Stimulated activated CD4-positive, alpha-beta T cell treated with anti-CD3 and anti-CD28 coated beads, TNF-alpha, amount 100 ng/mL, for 4 hours (primary cell): ENCODE measurements at regions not wholly inside any gene's neighbourhood (a gene's known extent, or its start where the extent isn't known, plus 50 kb on each side); places are given as distances from the start of the nearest gene placed in this dataset.
"Not testable (repeated sequence)": the region's sequence is repeated elsewhere in the genome, so short reads cannot be mapped to it uniquely, and the experiment has no call there.

ENCODE experiments used
- DNase-seq, 3 experiments: peaks; one replicate each; pipeline ENCODE4 v3.0.0-alpha.2; 2020; ENCODE audit warnings: low read depth in 3 of 3

DNA sequence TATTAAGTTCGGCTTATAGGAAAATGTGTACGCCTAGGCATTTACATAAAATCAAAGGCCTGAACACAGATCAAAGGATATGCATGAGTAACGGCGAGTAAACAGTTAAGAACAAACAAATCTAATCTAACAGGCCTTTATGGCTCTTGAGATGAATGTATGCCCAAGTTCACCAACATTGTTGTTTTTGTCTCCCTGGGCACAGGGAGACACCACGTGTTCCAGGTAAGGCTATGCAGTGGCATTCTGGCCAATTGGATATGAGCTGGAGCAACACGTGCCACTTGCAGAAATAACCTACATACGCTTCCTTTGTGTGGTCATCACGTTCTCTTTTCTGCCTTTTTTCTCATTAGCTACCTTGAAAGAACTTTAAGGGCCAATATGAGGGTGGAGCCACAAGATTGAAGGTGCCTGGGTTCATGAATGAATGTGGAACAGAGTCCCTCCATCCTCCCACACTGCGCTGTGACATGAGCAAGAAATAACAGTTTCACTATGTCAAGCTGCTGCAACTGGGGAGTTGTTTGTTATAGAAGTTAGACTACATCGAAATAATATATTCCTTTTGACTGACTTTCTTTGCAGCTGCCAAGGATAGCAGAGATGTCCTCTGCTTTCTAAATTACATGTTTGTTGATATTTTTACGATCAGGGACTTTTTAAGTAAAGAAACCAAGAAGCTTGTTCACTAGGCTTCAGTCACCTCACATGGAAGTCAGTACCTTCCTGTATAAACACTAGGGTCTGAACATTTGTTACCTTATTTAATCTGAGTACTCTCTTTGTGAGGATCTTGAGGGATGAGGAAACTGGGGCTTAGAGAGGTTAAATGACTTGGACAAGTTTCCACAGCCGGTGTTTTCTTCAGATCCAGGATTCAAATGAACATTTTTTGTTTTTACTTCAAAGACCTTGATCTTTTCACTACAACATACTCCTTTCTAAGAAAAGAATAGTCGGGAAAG is 427.5 kb upstream of the TBL1XR1 start:
- no peak for DNase-seq

DNA sequence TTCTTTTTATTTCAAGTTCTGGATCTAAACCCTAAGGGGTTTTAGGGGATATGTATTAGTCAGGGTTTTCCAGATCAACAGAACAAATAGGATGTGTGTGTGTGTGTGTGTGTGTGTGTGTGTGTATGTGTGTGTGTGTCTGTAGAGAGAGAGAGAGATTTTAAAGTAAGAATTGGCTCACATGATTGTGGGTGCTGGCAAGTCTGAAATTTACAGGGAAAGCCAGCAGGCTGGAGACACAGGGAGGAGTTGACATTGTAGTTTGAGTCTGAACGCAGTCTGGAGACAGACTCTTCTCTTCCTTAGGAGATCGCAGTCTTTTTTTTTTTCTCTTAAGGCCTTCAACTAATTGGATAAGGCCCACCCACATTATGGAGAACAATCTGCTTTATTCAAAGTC is 428.8 kb upstream of the TBL1XR1 start:
- DNase-seq, result no peak

DNA sequence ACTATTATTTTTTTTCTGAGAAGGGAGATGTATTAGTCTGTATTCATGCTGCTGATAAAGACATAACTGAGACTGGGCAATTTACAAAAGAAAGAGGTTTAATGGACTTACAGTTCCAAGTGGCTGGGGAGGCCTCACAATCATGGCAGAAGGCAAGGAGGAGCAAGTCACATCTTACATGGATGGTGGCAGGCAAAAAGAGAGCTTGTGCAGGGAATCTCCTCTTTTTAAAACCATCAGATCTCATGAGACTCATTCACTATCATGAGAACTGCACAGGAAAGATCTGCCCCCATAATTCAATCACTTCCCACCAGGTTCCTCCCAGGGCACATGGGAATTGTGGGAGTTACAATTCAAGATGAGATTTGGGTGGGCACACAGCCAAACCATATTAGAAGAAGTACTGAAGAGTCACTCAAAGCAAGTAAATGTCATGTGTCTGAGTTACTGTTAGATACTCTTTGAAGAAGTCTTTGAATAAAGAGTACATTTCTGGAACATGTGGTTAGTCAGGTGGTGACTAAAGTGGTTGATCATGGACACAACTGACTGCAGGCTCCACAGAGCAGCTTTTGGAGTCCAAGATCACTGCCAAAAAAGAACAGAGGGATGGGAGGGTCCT is 430.9 kb upstream of the TBL1XR1 start:
- not testable (repeated sequence) for DNase-seq

DNA sequence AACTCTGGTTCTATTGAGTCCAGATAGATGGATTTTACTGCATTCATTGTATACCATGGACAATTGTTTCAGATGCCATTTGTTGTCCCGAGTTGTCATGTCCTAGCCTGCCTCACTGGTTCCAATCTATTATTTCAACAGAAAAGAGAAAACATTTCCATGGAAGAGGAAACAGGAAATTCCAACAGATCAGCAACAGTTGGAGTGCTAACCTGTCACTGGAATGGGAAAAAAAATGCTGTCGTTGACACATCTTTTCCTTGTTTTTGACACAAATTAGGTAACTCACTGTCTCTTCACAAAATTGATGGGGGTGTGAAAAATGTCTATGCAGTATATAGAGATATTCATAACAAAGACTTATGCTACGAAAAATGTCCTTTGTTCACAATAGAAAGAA is 432.0 kb upstream of the TBL1XR1 start:
- DNase-seq, result no peak

DNA sequence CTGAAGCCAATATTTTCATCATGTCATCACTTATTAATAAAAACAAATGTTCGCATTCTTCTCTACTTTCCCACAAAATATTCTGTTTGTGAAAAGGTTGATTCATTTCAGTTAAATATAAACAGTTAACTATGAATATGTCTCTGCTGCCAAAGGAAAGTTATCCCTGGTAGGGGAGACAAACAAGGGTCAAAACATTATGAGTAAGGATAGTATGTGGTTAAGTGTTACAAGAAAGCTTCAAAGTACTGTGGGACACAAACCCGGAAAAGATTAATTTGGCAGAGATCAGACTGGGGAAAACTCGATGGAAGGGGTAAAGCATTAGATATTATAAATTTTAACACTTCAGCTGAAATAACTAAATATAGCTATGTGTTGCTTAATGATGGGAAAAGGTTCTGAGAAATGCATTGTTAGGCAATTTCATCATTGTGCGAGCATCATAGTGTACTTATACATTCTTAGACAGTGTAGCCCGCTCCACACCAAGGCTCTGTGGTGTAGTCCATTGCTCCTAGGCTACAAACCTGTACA is 436.5 kb upstream of the TBL1XR1 start:
- DNase-seq, result no peak

DNA sequence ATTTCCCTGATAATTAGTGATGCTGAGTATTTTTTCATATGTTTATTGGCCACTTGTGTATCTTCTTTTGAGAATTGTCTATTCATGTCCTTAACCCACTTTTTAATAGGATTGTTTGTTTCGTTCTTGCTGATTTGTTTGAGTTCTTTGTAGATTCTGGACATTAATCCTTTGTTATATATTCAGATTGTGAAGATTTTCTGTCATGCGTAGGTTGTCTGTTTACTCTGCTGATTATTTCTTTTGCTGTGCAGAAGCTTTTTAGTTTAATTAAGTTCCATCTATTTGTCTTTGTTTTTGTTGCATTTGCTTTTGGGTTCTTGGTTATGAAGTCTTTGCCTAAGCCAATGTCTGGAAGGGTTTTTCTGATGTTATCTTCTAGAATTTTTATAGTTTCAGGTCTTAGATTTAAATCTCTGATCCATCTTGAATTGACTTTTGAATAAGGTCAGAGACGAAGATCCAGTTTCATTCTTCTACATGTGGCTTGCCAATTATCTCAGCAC is 438.4 kb upstream of the TBL1XR1 start:
- DNase-seq, result not testable (repeated sequence)

DNA sequence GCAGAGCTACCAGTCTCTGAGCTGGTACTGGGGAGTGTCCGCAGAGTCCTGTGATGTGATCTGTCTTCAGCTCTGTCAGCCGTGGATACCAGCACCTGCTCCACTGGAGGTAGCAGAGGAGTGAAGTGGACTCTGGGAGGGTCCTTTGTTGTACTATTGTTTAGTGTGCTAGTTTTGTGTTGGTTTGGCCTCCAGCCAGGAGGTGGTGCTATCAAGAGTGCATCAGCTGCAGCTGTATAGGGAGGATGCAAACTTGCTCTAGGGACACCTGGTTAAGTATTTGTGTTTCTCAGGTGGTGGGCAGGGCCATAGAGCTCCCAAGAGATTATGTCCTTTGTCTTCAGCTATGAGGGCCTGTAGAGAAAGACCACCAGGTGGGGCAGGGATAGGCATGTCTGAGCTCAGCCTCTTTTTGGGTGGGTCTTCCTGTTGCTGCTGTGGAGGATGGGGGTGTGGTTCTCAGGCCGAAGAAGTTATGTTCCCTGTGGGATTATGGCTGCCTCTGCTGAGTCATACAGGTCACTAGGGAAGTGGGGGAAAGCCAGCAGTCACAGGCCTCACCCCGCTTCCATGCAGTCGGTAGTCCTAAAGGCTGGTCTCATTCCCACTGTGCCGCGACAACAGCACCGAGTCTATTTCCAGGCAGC is 443.2 kb upstream of the TBL1XR1 start:
- DNase-seq, result no peak

DNA sequence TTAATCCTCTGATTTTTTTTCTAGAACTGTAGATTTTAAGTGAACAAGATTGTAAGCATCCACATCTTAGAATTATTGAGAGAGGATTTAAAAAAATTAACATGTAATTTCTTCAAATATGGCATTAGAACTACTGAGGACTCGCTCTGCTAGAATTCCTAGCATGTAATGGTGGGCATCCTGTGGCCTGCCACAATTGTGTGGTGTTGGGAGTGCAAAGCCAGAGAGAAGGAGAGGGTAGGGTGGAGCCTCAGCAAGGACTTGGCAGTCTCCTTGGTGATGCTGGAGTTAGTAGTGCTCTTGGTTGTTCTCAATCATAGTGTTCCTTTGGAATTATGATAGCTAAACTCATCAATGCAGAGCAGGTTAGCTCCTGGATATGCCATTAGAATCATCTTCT is 443.9 kb upstream of the TBL1XR1 start:
- DNase-seq, result no peak

DNA sequence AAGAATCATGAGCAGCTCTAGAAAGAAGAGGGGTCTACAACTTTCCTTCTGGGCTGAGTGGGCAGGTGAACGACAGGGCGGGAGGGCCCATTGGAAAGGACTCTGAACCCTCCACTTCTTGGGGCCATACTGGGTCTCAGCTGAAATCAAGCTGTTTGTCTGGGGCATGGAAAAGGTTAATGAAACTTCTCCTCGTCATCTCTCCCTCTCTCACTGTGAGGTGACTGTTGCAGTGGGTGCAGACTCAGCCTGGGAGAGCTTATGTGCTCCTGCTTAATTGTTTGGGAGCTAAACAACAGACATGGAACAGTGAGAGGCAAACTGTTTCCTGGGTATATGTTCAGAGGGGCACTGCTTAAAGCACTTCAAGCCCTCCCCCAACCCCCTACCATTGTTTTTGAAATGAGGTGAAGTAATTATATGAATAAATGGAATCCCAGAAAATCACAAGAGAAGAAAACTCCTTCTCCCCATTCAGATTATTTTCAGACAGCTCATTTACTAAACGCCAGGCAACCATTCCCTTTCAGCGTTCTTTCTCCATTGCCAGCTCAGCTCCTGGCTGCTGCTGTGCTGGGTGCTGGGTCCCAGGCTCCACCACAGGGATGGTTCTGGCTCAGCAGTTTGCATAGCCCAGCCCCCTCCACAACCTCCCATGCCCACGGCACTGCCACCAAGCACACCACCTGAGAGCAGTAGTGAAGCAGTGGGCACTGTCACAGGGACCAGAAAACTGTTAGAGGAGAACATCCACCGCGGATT is 444.9 kb upstream of the TBL1XR1 start:
- no peak for DNase-seq

DNA sequence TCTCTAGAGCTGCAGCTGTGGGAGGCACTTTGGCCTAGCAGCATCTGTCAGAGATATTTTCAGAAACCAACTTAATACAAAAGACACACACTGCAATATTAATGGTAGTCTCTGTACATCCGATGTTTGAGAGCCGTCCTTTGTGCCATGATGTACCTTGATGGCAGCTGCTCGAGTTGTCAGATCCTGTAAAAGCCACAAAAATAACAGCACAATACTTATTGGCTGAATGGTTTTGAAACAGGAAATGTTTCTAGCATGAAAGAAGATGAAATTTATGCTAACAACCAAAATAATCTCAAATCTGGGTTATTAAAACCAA is 445.5 kb upstream of the TBL1XR1 start:
- no peak for DNase-seq

DNA sequence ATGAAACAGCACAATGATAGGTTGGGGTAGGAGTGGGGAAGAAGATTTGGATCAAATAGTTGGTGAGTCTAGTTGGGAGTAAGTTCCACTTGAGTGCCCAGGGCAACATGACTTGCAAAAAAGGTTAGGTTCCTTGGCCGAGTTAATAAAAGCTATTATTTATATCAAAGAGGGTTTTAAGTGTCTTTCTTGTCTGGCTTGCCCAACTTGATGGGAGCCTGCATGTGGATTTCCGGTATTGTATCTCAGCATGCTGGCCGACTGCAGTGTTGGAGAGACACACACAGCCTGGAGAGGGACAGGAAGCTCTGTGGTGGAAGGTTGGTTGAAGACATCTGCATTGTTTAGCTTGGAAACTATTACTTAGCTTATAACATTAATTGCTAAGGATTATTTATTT is 449.5 kb upstream of the TBL1XR1 start:
- no peak for DNase-seq

DNA sequence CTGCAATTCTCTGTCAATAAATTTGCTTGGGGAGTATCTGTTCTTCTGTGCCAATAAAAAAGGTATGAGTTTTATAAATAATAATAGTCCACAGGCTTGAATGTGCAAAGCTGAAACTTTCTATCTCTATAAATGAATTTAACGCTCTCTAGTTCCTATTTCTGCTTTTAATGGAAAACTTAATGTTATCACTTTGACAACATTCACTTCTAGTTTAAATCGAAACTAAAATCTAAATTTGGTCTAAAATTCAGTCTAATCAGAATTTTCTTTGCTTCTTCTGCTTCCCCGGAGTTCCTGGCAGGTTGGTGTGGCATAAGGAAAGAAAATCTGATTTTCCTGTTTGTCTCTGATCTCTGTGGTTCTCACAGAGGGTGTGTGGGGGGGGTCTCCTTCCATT is 450.1 kb upstream of the TBL1XR1 start:
- DNase-seq, result no peak

DNA sequence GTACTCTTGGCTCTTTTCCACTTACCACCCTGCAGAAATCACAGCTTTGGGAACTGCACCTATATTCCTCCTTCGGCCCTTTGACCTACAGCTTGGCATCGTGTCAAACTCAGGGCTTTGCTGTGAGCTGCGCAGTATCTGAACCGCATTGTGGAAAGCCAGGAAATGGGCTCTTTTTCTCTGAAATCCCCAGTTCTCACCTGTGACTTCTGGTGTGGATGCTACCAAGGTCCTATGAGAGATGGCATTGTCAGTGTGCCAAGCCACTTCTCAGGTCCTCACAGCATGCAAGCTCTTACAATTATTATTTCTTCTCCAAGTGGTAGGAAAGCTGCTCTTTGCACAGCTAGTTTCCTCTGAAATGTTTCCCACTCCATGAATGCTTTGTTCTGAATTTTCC is 450.6 kb upstream of the TBL1XR1 start:
- no peak for DNase-seq

DNA sequence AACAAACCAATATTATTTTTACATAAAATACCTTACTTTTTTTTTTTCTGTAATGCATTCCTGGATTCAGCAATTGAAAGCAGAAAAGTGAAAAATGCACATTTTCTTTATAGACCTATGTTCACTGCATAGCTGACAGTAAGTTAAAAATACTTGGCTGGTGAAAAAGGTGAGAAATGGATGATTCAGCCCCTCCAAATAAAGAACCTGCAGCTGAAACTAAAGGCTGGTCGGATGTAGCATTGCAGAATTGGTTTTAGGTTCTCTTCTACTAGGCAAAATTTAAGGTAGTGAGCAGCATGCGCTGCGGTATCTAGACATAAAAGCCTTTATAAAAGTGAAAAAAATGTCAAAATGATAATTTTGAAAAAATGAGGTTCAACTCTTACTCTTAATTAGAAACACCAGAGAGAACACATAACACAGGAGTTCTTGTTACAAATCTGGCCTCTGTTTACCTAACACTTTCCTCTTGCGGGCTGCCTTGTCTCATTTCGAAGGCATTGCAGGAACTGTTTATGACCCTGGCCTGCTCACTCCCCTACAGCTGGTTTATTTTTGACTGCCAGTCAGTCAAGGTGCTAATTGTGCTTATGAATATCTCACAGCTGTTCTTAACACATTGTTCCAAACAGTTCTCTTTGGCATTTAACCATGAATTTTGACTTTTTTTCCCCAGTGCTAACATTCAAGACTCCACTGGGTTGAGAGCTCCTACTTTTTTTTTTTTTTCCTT is 455.4 kb upstream of the TBL1XR1 start:
- DNase-seq, result no peak

DNA sequence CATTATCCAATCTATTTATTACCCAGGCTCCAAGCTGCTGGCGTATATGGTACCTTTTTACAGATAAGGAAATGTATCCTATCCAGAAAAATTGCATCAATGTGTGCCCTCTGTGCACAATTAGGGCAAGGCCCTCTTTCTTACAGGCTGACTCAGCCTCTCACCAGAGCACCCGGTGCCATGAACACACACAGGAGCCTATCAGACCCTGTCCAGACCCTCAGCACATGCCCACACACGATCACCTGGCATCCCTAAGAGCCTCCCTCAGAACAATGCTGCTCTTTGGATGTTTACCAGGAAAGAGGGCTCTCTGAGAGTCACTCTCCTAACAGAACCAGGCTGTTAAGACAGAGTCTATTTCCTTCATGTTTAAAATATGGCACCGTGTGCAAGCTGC is 460.0 kb upstream of the TBL1XR1 start:
- no peak for DNase-seq

DNA sequence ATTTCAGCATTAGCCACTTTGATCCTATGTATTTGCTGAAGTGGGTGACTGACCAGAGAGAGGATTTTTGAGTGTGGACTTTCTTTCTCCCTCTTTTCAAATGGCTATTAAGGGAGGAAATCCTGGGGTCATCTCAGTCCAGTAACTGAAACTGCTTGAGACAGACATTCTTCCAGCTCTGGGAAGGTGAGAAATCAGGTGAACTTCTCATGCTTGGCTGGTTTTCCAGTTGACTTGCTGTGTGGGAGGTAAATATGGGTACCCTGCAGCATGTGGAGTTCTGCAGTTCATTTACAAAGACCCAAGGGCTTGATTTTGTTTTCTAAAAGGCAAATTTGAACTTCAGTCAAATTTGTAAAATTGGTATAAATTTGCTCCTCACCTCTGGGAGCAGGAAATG is 461.1 kb upstream of the TBL1XR1 start:
- no peak for DNase-seq

DNA sequence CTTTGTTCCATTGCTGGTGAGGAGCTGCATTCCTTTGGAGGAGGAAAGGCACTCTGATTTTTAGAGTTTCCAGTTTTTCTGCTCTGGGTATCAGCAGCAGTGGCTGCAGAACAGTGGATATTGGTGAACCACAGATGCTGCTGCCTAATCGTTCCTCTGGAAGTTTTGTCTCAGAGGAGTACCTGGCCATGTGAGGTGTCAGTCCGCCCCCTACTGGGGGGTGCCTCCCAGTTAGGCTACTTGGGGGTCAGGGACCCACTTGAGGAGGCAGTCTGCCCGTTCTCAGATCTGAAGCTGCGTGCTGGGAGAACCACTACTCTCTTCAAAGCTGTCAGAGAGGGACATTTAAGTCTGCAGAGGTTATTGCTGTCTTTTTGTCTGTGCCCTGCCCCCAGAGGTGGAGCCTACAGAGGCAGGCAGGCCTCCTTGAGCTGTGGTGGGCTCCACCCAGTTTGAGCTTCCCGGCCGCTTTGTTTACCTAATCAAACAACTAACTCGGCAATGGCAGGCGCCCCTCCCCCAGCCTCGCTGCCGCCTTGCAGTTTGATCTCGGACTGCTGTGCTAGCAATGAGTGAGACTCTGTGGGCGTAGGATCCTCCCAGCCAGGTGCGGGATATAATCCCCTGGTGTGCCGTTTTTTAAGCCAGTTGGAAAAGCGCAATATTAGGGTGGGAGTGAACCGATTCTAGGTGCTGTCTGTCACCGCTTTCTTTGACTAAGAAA is 467.3 kb upstream of the TBL1XR1 start:
- not testable (repeated sequence) for DNase-seq

DNA sequence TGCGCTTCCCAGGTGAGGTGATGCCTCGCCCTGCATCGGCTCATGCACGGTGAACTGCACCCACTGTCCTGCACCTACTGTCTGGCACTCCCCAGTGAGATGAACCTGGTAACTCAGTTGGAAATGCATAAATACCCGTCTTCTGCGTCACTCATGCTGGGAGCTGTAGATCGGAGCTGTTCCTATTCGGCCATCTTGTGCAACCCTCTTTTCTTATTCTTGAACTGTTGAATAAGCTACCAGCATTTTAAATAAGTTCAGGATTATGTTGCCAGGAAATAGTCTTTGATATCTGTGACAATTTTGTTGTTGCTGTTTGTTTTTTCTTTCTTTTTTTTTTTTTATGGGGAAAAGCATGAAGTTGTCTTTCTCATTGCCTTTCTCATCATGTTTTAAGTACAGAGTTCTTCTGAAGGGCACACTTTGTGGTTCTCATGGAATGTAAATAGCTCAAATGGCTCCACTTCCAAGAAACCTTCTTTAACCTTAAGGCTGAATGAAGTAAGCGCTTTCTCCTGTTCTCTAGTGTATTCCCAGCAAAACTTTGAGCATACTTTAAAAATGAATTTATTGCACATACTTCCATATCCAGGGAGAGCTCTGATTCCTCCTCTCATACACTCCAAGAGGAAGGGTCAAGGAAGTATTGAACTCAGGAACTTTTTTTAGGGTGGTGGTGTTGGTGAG is 468.0 kb upstream of the TBL1XR1 start:
- DNase-seq, result no peak

DNA sequence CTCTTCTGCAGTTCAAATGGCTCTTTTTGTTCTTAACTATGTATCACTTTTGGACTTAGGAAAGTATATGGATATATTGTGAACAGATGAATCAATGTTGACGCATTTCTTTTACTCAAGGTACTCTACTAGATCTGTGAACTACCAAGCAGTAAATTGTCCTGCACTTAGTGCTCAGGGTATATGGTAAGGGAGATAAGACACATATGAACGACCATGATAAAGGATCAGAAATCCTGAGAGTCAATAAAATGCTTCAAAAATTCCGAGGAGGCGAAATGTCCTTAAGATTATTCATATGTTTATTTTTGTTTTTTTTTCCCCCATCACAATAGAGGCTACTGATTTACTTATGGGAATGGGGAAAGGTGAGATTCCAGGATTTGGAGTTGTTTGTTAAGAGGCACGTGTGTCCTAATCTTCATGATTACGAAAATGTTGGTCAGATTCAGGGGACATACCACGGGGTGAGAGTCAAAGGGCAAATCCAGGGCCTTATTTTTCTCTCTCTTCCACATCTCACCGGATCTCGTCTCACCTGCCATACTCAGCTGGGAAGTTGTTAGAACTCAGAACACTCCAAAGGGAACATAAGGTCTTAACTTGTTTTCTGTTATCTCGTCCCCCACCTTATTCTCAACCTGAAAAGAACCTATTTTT is 475.1 kb upstream of the TBL1XR1 start:
- no peak for DNase-seq
